ENCODE measurements at regions not wholly inside any gene's neighbourhood (a gene's known extent, or its start where the extent isn't known, plus 50 kb on each side); places are given as distances from the start of the nearest gene placed in this dataset.
A peak's percentile ranks its signal among the peaks of the same experiment; 100 is the strongest.

GRCh38 chr17:71084838-71085237 lies 915.5 kb downstream of the KCNJ2 start:
- no peak for TF ChIP-seq EZH2phosphoT487 (IDR thresholded peaks at IDR 0.05; ENCODE audit: borderline replicate concordance, low read length)
- Histone ChIP-seq H3K9ac (ENCODE audit: low read length) (no peak overlapping the region), H3K79me2 (ENCODE audit: low read length) (no peaks in the 10 kb centered on the region), H3K4me3 (ENCODE audit: low read length) (no peak overlapping the region), H2AFZ (ENCODE audit: low read length) (no peak overlapping the region), H3K27me3 (ENCODE audit: low read length) (no peaks in the 10 kb centered on the region), H3K9me3 (ENCODE audit: low read length) (no peaks in the 10 kb centered on the region), H3K9me2 (replicated peaks; ENCODE audit: low read length) (no peaks in the 10 kb centered on the region), H3K36me3 (ENCODE audit: low read depth, low read length) (no peaks in the 10 kb centered on the region), H3K27ac (ENCODE audit: low read length) (no peak overlapping the region), H3K4me1 (ENCODE audit: insufficient read depth, low read length) (no peaks in the 10 kb centered on the region), H4K20me1 (ENCODE audit: low read length) (no peaks in the 10 kb centered on the region), H3F3A (ENCODE audit: low read length, unreplicated experiment) (no peaks in the 10 kb centered on the region), H3K4me2 (ENCODE audit: low read length) (no peak overlapping the region)
- BruUV-seq (replicated peaks) = no TSS peak
- ATAC-seq (no peak), DNase-seq (no peak)
- intact Hi-C loops (cut with micrococcal nuclease) = loop anchor here (1.0 to 10.0 kb wide), 3 partner anchors 230 to 448 kb away; no protein-coding TSS in a partner anchor
- CTCF ChIA-PET = interaction anchor here (0.5 to 2.0 kb wide), 4 partner anchors 318 to 1539 kb away, joined by 3 to 15 read pairs (median 5); no protein-coding TSS in a partner anchor
- POLR2A ChIA-PET (ENCODE audit: unreplicated experiment) = no interaction called here

- ChIA-PET CTCF (interaction anchor here (0.6 to 2.0 kb wide), 3 partner anchors 318 to 903 kb away, joined by 3 to 15 read pairs (median 5); no protein-coding TSS in a partner anchor), POLR2A (ENCODE audit: unreplicated experiment) (interaction anchor here (0.5 kb wide), 1 partner anchor 101 kb away, joined by 3 read pairs; no protein-coding TSS in a partner anchor)
- Histone ChIP-seq H3K9me2 (replicated peaks; ENCODE audit: low read length) (no peaks in the 10 kb centered on the region), H3K4me3 (ENCODE audit: low read length) (no peak overlapping the region), H3K9me3 (ENCODE audit: low read length) (no peaks in the 10 kb centered on the region), H4K20me1 (ENCODE audit: low read length) (no peaks in the 10 kb centered on the region), H3K9ac (ENCODE audit: low read length) (no peak overlapping the region), H3K4me2 (ENCODE audit: low read length) (no peak overlapping the region), H3K36me3 (ENCODE audit: low read depth, low read length) (no peaks in the 10 kb centered on the region), H2AFZ (ENCODE audit: low read length) (no peak overlapping the region), H3K79me2 (ENCODE audit: low read length) (no peaks in the 10 kb centered on the region), H3F3A (ENCODE audit: low read length, unreplicated experiment) (no peaks in the 10 kb centered on the region), H3K27ac (ENCODE audit: low read length) (no peak overlapping the region), H3K4me1 (ENCODE audit: insufficient read depth, low read length) (no peaks in the 10 kb centered on the region), H3K27me3 (ENCODE audit: low read length) (no peaks in the 10 kb centered on the region)
- intact Hi-C loops (cut with micrococcal nuclease) = loop anchor here (2.0 to 10.0 kb wide), 2 partner anchors 231 to 449 kb away; no protein-coding TSS in a partner anchor
- ATAC-seq (0 out of 2 replicates have a peak, but pooled peaks have one; percentile 29), DNase-seq (peak; percentile 46)
- no TSS peak for BruUV-seq (replicated peaks)
- no peak for TF ChIP-seq EZH2phosphoT487 (IDR thresholded peaks at IDR 0.05; ENCODE audit: borderline replicate concordance, low read length)
- TF ChIP-seq CTCF (conservative IDR thresholded peaks at IDR 0.05; ENCODE audit: low read depth, low read length) = peak; percentile 67
- no peak for TF ChIP-seq EZH2 (IDR thresholded peaks at IDR 0.05; ENCODE audit: low read length, unreplicated experiment)
Measured at GRCh38 chr17:71085238-71086033, 916.1 kb downstream of the KCNJ2 start.

- H3K4me1 ChIP-seq (ENCODE audit: insufficient read depth, low read length) = no peaks in the 10 kb centered on the region
- H3K36me3 ChIP-seq (ENCODE audit: low read depth, low read length) = no peaks in the 10 kb centered on the region
- no peak for ATAC-seq
- no peaks in the 10 kb centered on the region for H3K27me3 ChIP-seq (ENCODE audit: low read length)
- no peak for TF ChIP-seq CTCF (conservative IDR thresholded peaks at IDR 0.05; ENCODE audit: low read depth, low read length)
- no peak for TF ChIP-seq EZH2phosphoT487 (IDR thresholded peaks at IDR 0.05; ENCODE audit: borderline replicate concordance, low read length)
- no peak for TF ChIP-seq EZH2 (IDR thresholded peaks at IDR 0.05; ENCODE audit: low read length, unreplicated experiment)
- intact Hi-C loops (cut with micrococcal nuclease) = loop anchor here (10.0 kb wide), 1 partner anchor 235 kb away; no protein-coding TSS in a partner anchor
- H3K9me2 ChIP-seq (replicated peaks; ENCODE audit: low read length) = no peaks in the 10 kb centered on the region
- CTCF ChIA-PET = no interaction called here
- POLR2A ChIA-PET (ENCODE audit: unreplicated experiment) = no interaction called here
- no peak overlapping the region for H3K27ac ChIP-seq (ENCODE audit: low read length)
- no peak overlapping the region for H3K4me2 ChIP-seq (ENCODE audit: low read length)
- no peaks in the 10 kb centered on the region for H3F3A ChIP-seq (ENCODE audit: low read length, unreplicated experiment)
- no peak overlapping the region for H3K9ac ChIP-seq (ENCODE audit: low read length)
- no peaks in the 10 kb centered on the region for H3K79me2 ChIP-seq (ENCODE audit: low read length)
- no TSS peak for BruUV-seq (replicated peaks)
- no peak for DNase-seq
- H3K9me3 ChIP-seq (ENCODE audit: low read length) = no peaks in the 10 kb centered on the region
- H3K4me3 ChIP-seq (ENCODE audit: low read length) = no peak overlapping the region
- no peak overlapping the region for H2AFZ ChIP-seq (ENCODE audit: low read length)
- no peaks in the 10 kb centered on the region for H4K20me1 ChIP-seq (ENCODE audit: low read length)
Measured at GRCh38 chr17:71089431-71089830, 920.1 kb downstream of the KCNJ2 start.
